Adrenal gland (tissue), 5 donors: ENCODE measurements at regions not wholly inside any gene's neighbourhood (a gene's known extent, or its start where the extent isn't known, plus 50 kb on each side); places are given as distances from the start of the nearest gene placed in this dataset.

ENCODE experiments used
- POLR2A ChIP-seq, 2 donors: fragments of 450-650 bp; IDR thresholded peaks; one replicate each; pipeline ENCODE4 v1.6.1; 2017; ENCODE audit warnings: antibody characterized with exemption in 2 of 2, mild to moderate bottlenecking in 2 of 2, moderate library complexity in 1 of 2
- TF ChIP-seq, protein P1 (sequence below), 6 experiments: fragments of 450-650 bp in 4 of 6; fragments of 200-600 bp in 2 of 6; sonication (generic) in 1 of 6; IDR thresholded peaks; 1 replicate in 5 of 6; 2 replicates in 1 of 6; pipeline versions ENCODE4 v1.5.1 to v1.8.0; 2016 to 2021; ENCODE audit warnings: antibody characterized with exemption in 6 of 6, mild to moderate bottlenecking in 2 of 6, moderate library complexity in 1 of 6
- donor health status: DM: no; HTN: no; CAD: no.

GRCh38 chr3:124535306-124535705 is 194.9 kb upstream of the UMPS start:
- TF ChIP-seq, protein P1, sequence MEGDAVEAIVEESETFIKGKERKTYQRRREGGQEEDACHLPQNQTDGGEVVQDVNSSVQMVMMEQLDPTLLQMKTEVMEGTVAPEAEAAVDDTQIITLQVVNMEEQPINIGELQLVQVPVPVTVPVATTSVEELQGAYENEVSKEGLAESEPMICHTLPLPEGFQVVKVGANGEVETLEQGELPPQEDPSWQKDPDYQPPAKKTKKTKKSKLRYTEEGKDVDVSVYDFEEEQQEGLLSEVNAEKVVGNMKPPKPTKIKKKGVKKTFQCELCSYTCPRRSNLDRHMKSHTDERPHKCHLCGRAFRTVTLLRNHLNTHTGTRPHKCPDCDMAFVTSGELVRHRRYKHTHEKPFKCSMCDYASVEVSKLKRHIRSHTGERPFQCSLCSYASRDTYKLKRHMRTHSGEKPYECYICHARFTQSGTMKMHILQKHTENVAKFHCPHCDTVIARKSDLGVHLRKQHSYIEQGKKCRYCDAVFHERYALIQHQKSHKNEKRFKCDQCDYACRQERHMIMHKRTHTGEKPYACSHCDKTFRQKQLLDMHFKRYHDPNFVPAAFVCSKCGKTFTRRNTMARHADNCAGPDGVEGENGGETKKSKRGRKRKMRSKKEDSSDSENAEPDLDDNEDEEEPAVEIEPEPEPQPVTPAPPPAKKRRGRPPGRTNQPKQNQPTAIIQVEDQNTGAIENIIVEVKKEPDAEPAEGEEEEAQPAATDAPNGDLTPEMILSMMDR (IDR thresholded peaks at IDR 0.05): no peak
- TF ChIP-seq POLR2A (IDR thresholded peaks at IDR 0.05): no peak
